ENCODE measurements at regions not wholly inside any gene's neighbourhood (a gene's known extent, or its start where the extent isn't known, plus 50 kb on each side); places are given as distances from the start of the nearest gene placed in this dataset.

DNA sequence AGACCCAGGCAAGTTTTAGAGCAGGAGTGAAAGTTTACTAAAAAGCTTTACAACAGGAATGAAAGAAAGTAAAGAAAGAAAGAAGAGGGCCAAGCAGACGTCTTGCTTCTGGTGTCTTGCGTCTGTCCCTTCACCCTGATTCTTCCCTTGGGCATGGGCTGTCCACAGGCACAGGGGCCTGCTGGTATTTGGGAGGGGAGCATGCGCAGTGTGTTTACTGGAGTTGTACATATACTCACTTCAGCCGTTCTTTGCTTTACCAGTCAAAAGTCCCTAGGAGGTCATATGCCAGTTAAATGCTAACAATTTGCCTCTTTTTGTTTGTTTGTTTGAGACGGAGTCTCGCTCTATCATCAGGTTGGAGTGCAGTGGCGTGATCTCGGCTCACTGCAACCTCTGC, 875.9 kb downstream of the REEP3 start:
- no peak for TF ChIP-seq YY1 (IDR thresholded peaks at IDR 0.05; ENCODE audit: insufficient read depth, insufficient read length)
- no peak for TF ChIP-seq ZNF274 (IDR thresholded peaks at IDR 0.05; ENCODE audit: low read depth, low read length)

Measured in NT2/D1 (cell line).